Aorta (tissue), 5 donors: ENCODE measurements at regions not wholly inside any gene's neighbourhood (a gene's known extent, or its start where the extent isn't known, plus 50 kb on each side); places are given as distances from the start of the nearest gene placed in this dataset.
A peak's percentile ranks its signal among the peaks of the same experiment; 100 is the strongest.

ENCODE experiments used
- ATAC-seq: fragments of 200-7000 bp; cut with Tn5 transposase; one replicate; pipeline ENCODE4 v1.9.1; 2022; ENCODE audit warnings: moderate library complexity; ENCODE audit not compliant: low FRiP score
- DNase-seq, 2 donors: peaks; one replicate each; pipeline ENCODE4 v3.0.0-alpha.2; 2020
- H3K27ac ChIP-seq, 2 donors: one replicate each; pipeline ENCODE4 v1.5.1; 2013; ENCODE audit warnings: low read length in 2 of 2, mild to moderate bottlenecking in 2 of 2, moderate library complexity in 2 of 2, control low read depth in 1 of 2, inconsistent platforms in 1 of 2, low read depth in 1 of 2
- H3K27me3 ChIP-seq, 2 donors: one replicate each; pipeline ENCODE4 v1.6.1; 2013; ENCODE audit warnings: control low read depth in 1 of 2, low read length in 1 of 2, mild to moderate bottlenecking in 1 of 2, moderate library complexity in 1 of 2; ENCODE audit not compliant: insufficient read depth in 2 of 2, control insufficient read depth in 1 of 2
- H3K36me3 ChIP-seq, 2 donors: one replicate each; pipeline ENCODE4 v1.6.1; 2013; ENCODE audit warnings: control low read depth in 1 of 2, low read length in 1 of 2, mild to moderate bottlenecking in 1 of 2; ENCODE audit not compliant: insufficient read depth in 2 of 2, control insufficient read depth in 1 of 2
- H3K4me1 ChIP-seq, 2 donors: one replicate each; pipeline ENCODE4 v1.6.1; 2013; ENCODE audit warnings: low read length in 2 of 2, control low read depth in 1 of 2, mild to moderate bottlenecking in 1 of 2, moderate library complexity in 1 of 2; ENCODE audit not compliant: insufficient read depth in 2 of 2, control insufficient read depth in 1 of 2
- H3K4me3 ChIP-seq, 2 donors: one replicate each; pipeline ENCODE4 v1.5.1; 2013; ENCODE audit warnings: low read length in 2 of 2, control low read depth in 1 of 2, mild to moderate bottlenecking in 1 of 2
- H3K9me3 ChIP-seq: one replicate; pipeline ENCODE4 v1.6.1; 2013; ENCODE audit warnings: mild to moderate bottlenecking, low read length; ENCODE audit not compliant: control insufficient read depth
- WGBS, 2 donors: extraction: QIAGEN DNeasy Blood & Tissue Kit; methylation state at CpG; one replicate each; pipeline ENCODE4 v1.1.7; 2013; 5-methylcytosine and 5-hydroxymethylcytosine counted together
- intact Hi-C, 2 donors: fragments of 100-400 bp; cut with DNase I; formaldehyde crosslinking; loops; one replicate each; pipeline versions ENCODE4 v1.14.2 to v1.15.0; 2022
- donor health status: healthy with polysubstance abuse.
- donor health status: Bipolar disorder and iron deficiency.
- donor health status: DM: no; HTN: no; CAD: no.
- donor health status: DM: no; HTN: no; CAD: no.
- donor health status: DM: yes; HTN: yes; CAD: no.

- H3K9me3 ChIP-seq = no peaks in the 10 kb centered on the region
- H3K27ac ChIP-seq = peak overlapping the region in 1 of 2 donors; percentile 13
- ATAC-seq (peak; percentile 90), DNase-seq (peak; percentile 88 to 92)
- H3K27me3 ChIP-seq = no peaks in the 10 kb centered on the region
- intact Hi-C loops = no loop called here
- WGBS, 2 donors = 20 to 22% methylated on average over 8 of the region's 8 CpGs
- H3K4me3 ChIP-seq = no peak overlapping the region
- no peaks in the 10 kb centered on the region for H3K36me3 ChIP-seq
- no peaks in the 10 kb centered on the region for H3K4me1 ChIP-seq
Observed at GRCh38 chr5:173781816-173782670, 106.1 kb upstream of the CPEB4 start.

- intact Hi-C loops = no loop called here
- 67 to 80% methylated on average over 4 of the region's 4 CpGs for WGBS, 2 donors
- no peak overlapping the region for H3K27ac ChIP-seq
Observed at GRCh38 chr5:173782671-173783101, 105.5 kb upstream of the CPEB4 start.

DNA sequence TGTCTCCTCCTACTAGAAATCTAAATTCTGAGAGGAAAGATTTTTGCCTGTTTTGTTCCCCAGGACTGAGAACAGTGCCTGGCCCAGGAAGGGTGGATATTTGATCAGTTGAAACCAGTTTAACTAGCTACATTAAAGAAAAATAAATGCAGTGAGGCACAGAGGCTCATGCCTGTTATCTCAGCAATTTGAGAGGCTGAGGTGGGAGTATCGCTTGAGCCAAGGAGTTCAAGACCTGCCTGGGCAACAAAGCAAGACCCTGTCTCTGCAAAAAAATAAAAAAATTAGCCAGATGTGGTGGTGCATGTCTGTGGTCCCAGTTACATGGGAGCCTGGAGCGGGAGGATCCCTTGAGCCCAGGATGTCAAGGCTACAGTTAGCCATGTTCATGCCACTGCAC, 104.8 kb upstream of the CPEB4 start:
- ATAC-seq (no peak), DNase-seq (no peak)
- Histone ChIP-seq H3K4me1 (no peaks in the 10 kb centered on the region), H3K4me3 (no peak overlapping the region), H3K36me3 (no peaks in the 10 kb centered on the region), H3K9me3 (no peaks in the 10 kb centered on the region), H3K27ac (no peak overlapping the region), H3K27me3 (no peaks in the 10 kb centered on the region)
- intact Hi-C loops = no loop called here
- 94 to 96% methylated on average over 2 of the region's 2 CpGs for WGBS, 2 donors

More at GRCh38 chr5:173782671-173783101, 105.5 kb upstream of the CPEB4 start:
- Histone ChIP-seq H3K4me1 (no peaks in the 10 kb centered on the region), H3K9me3 (no peaks in the 10 kb centered on the region), H3K4me3 (no peak overlapping the region), H3K27me3 (no peaks in the 10 kb centered on the region), H3K36me3 (no peaks in the 10 kb centered on the region)
- DNase-seq = no peak
- no peak for ATAC-seq

- intact Hi-C loops = no loop called here
Observed at GRCh38 chr5:173785400-173785799, 102.7 kb upstream of the CPEB4 start.

DNA sequence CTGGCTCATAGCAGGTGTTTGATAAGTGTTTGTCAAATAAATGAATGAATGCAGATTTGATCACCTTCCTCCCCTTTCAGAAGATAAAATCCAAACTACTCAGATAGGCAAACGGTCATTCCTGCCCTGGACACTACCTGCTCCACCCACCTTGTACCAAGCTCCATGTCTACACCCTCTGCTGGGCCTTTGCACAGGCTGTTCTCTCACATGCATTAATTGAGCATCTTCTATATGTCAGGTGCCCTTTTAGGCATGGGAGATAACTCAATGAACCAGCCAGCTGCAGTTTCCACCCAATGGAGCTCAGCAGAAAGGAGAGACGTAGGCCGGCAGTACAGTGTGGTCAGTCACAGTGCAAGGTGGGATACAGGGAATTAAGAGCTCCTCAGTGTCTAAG, 102.3 kb upstream of the CPEB4 start:
- 93 to 96% methylated on average over 3 of the region's 3 CpGs for WGBS, 2 donors
- ATAC-seq = no peak
- no peak for DNase-seq
- H3K9me3 ChIP-seq = no peaks in the 10 kb centered on the region
- no peak overlapping the region for H3K4me3 ChIP-seq
- H3K4me1 ChIP-seq = no peaks in the 10 kb centered on the region
- no peaks in the 10 kb centered on the region for H3K36me3 ChIP-seq
- intact Hi-C loops = no loop called here
- H3K27ac ChIP-seq = no peak overlapping the region
- no peaks in the 10 kb centered on the region for H3K27me3 ChIP-seq

More at GRCh38 chr5:173785400-173785799, 102.7 kb upstream of the CPEB4 start:
- DNase-seq = no peak
- WGBS, 2 donors = 94% methylated on average over 4 of the region's 4 CpGs
- Histone ChIP-seq H3K27ac (no peak overlapping the region), H3K4me1 (no peaks in the 10 kb centered on the region), H3K4me3 (no peak overlapping the region), H3K9me3 (no peaks in the 10 kb centered on the region), H3K36me3 (no peaks in the 10 kb centered on the region), H3K27me3 (no peaks in the 10 kb centered on the region)
- no peak for ATAC-seq

- intact Hi-C loops = no loop called here
- H3K27me3 ChIP-seq = no peaks in the 10 kb centered on the region
- H3K4me1 ChIP-seq = no peaks in the 10 kb centered on the region
- no peaks in the 10 kb centered on the region for H3K9me3 ChIP-seq
- no peak overlapping the region for H3K4me3 ChIP-seq
- no peaks in the 10 kb centered on the region for H3K36me3 ChIP-seq
- DNase-seq (no peak), ATAC-seq (no peak)
- WGBS, 2 donors = 89 to 93% methylated on average over 10 of the region's 10 CpGs
- no peak overlapping the region for H3K27ac ChIP-seq
Observed at GRCh38 chr5:173786286-173787187, 101.6 kb upstream of the CPEB4 start.

- no peaks in the 10 kb centered on the region for H3K9me3 ChIP-seq
- H3K4me3 ChIP-seq = no peak overlapping the region
- H3K27ac ChIP-seq = no peak overlapping the region
- ATAC-seq (no peak), DNase-seq (no peak)
- no peaks in the 10 kb centered on the region for H3K4me1 ChIP-seq
- WGBS, 2 donors = 87 to 91% methylated on average over 11 of the region's 11 CpGs
- no peaks in the 10 kb centered on the region for H3K27me3 ChIP-seq
- intact Hi-C loops = no loop called here
- no peaks in the 10 kb centered on the region for H3K36me3 ChIP-seq
Observed at GRCh38 chr5:173789031-173789920, 98.9 kb upstream of the CPEB4 start.

- H3K4me1 ChIP-seq = no peaks in the 10 kb centered on the region
- no peak overlapping the region for H3K27ac ChIP-seq
- intact Hi-C loops = no loop called here
- ATAC-seq (no peak), DNase-seq (no peak)
- no peak overlapping the region for H3K4me3 ChIP-seq
- no peaks in the 10 kb centered on the region for H3K9me3 ChIP-seq
- 89 to 93% methylated on average over 11 of the region's 11 CpGs for WGBS, 2 donors
- no peaks in the 10 kb centered on the region for H3K36me3 ChIP-seq
- no peaks in the 10 kb centered on the region for H3K27me3 ChIP-seq
Observed at GRCh38 chr5:173790177-173790719, 97.9 kb upstream of the CPEB4 start.
